Mesenchymal stem cell (in vitro differentiated cells and primary cell): ENCODE measurements at regions not wholly inside any gene's neighbourhood (a gene's known extent, or its start where the extent isn't known, plus 50 kb on each side); places are given as distances from the start of the nearest gene placed in this dataset.

Experiments
- DNase-seq: peaks from one replicate; pipeline ENCODE4 v3.0.0-alpha.2; 2013
- H2AFZ ChIP-seq: one replicate; pipeline ENCODE4 v1.6.1; 2013; ENCODE audit warnings: low read depth, mild to moderate bottlenecking, control low read depth, inconsistent platforms, low read length, moderate library complexity
- H2AK5ac ChIP-seq: 2 replicates; pipeline ENCODE4 v1.6.1; 2013; ENCODE audit warnings: low read length, moderate library complexity, mild to moderate bottlenecking, inconsistent platforms; ENCODE audit not compliant: severe bottlenecking
- H2BK120ac ChIP-seq: one replicate; pipeline ENCODE4 v1.6.1; 2013; ENCODE audit warnings: low read depth, mild to moderate bottlenecking, inconsistent platforms, low read length, moderate library complexity
- H2BK12ac ChIP-seq, 2 experiments: one replicate each; pipeline ENCODE4 v1.6.1; 2013; ENCODE audit warnings: inconsistent platforms in 2 of 2, low read length in 2 of 2, mild to moderate bottlenecking in 2 of 2, moderate library complexity in 2 of 2, control low read depth in 1 of 2
- H2BK15ac ChIP-seq: one replicate; pipeline ENCODE4 v1.6.1; 2013; ENCODE audit warnings: mild to moderate bottlenecking, low read depth, inconsistent platforms; ENCODE audit not compliant: poor library complexity, severe bottlenecking
- H2BK5ac ChIP-seq: 2 replicates; pipeline ENCODE4 v1.6.1; 2013; ENCODE audit warnings: low read depth, mild to moderate bottlenecking, low read length, control low read depth, inconsistent platforms; ENCODE audit not compliant: poor library complexity, severe bottlenecking
- H3K14ac ChIP-seq, 2 experiments: one replicate each; pipeline ENCODE4 v1.6.1; 2013; ENCODE audit warnings: inconsistent platforms in 2 of 2, low read length in 2 of 2, control low read depth in 1 of 2, mild to moderate bottlenecking in 1 of 2, moderate library complexity in 1 of 2
- H3K18ac ChIP-seq, 2 experiments: one replicate each; pipeline ENCODE4 v1.6.1; 2013; ENCODE audit warnings: inconsistent platforms in 2 of 2, low read length in 2 of 2, control low read depth in 1 of 2, low read depth in 1 of 2, mild to moderate bottlenecking in 1 of 2
- H3K23ac ChIP-seq, 2 experiments: one replicate each; pipeline ENCODE4 v1.6.1; 2013; ENCODE audit warnings: inconsistent platforms in 2 of 2, low read length in 2 of 2, mild to moderate bottlenecking in 2 of 2, moderate library complexity in 2 of 2, control low read depth in 1 of 2
- H3K27ac ChIP-seq: 2 replicates; pipeline ENCODE4 v1.5.1; 2013; ENCODE audit warnings: mild to moderate bottlenecking, moderate library complexity, low read length, control low read depth, inconsistent platforms; ENCODE audit not compliant: poor library complexity, severe bottlenecking
- H3K27me3 ChIP-seq, 2 experiments: 2 replicates each; pipeline versions ENCODE4 v1.6.1 to v1.7.0; 2013; ENCODE audit warnings: low read length in 2 of 2, mild to moderate bottlenecking in 2 of 2, moderate library complexity in 2 of 2, control low read depth in 1 of 2, inconsistent platforms in 1 of 2; ENCODE audit not compliant: control insufficient read depth in 1 of 2, insufficient read depth in 1 of 2
- H3K36me3 ChIP-seq, 2 experiments: 2 replicates each; pipeline versions ENCODE4 v1.6.1 to v1.7.0; 2013; ENCODE audit warnings: low read length in 2 of 2, control low read depth in 1 of 2, inconsistent platforms in 1 of 2, low read depth in 1 of 2, mild to moderate bottlenecking in 1 of 2; ENCODE audit not compliant: insufficient read depth in 2 of 2, control insufficient read depth in 1 of 2
- H3K4ac ChIP-seq, 2 experiments: one replicate each; pipeline ENCODE4 v1.6.1; 2013; ENCODE audit warnings: inconsistent platforms in 2 of 2, low read length in 2 of 2, mild to moderate bottlenecking in 2 of 2, moderate library complexity in 2 of 2, control low read depth in 1 of 2, low read depth in 1 of 2
- H3K4me1 ChIP-seq: 2 replicates; pipeline ENCODE4 v1.6.1; 2013; ENCODE audit warnings: low read depth, low read length, control low read depth; ENCODE audit not compliant: control insufficient read depth, insufficient read depth
- H3K4me2 ChIP-seq: 2 replicates; pipeline ENCODE4 v1.6.1; 2013; ENCODE audit warnings: low read length, mild to moderate bottlenecking, inconsistent platforms; ENCODE audit not compliant: poor library complexity, severe bottlenecking
- H3K4me3 ChIP-seq, 2 experiments: 2 replicates each; pipeline versions ENCODE4 v1.5.1 to v1.7.0; 2013; ENCODE audit warnings: low read length in 2 of 2, mild to moderate bottlenecking in 2 of 2, control low read depth in 1 of 2, low read depth in 1 of 2; ENCODE audit not compliant: insufficient read depth in 1 of 2
- H3K79me1 ChIP-seq: replicated peaks from 2 replicates; pipeline ENCODE4 v1.6.1; 2013; ENCODE audit warnings: mild to moderate bottlenecking, control low read depth, low read length, inconsistent platforms; ENCODE audit not compliant: poor library complexity, severe bottlenecking
- H3K9ac ChIP-seq: 2 replicates; pipeline ENCODE4 v1.7.0; 2013; ENCODE audit warnings: mild to moderate bottlenecking, low read length, moderate library complexity
- H3K9me3 ChIP-seq: 2 replicates; pipeline ENCODE4 v1.7.0; 2013; ENCODE audit warnings: mild to moderate bottlenecking, low read length; ENCODE audit not compliant: control insufficient read depth
- H4K8ac ChIP-seq: one replicate; pipeline ENCODE4 v1.6.1; 2013; ENCODE audit warnings: inconsistent platforms, mild to moderate bottlenecking, low read length, moderate library complexity
- H4K91ac ChIP-seq: one replicate; pipeline ENCODE4 v1.6.1; 2013; ENCODE audit warnings: mild to moderate bottlenecking, low read length, inconsistent platforms
- WGBS: methylation state at CpG from one replicate; pipeline ENCODE4 v1.1.7; 2013; ENCODE audit warnings: mixed read lengths; 5-methylcytosine and 5-hydroxymethylcytosine counted together

DNA sequence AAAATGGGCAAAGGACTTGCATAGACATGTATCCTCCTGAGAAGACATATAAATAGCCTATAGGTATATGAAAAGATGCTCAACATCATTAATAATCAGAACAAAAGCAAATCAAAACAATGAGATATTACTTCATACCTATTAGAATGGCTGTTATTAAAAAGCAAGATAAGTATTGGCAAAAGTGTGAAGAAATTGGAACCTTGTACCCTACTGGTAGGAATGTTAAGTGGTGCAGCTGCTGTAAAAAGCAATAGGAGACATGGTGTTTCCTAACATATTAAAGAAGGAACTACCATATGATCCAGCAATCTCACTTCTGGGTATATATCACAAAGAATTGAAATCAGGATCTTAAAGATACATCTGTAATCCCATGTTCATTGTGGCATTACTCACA lies 69.8 kb upstream of the PRR16 start:
- Histone ChIP-seq H3K27me3 (no peaks in the 10 kb centered on the region), H2BK12ac (no peak overlapping the region), H3K4me1 (no peaks in the 10 kb centered on the region), H4K91ac (no peak overlapping the region), H3K4me2 (no peak overlapping the region), H3K4ac (no peak overlapping the region), H3K27ac (no peak overlapping the region), H2AFZ (no peak overlapping the region), H2BK5ac (no peak overlapping the region), H3K9ac (no peak overlapping the region), H3K9me3 (peaks cover 12% of the 10 kb centered on the region), H3K14ac (no peak overlapping the region), H4K8ac (no peak overlapping the region), H2AK5ac (no peak overlapping the region), H3K79me1 (no peaks in the 10 kb centered on the region), H2BK120ac (no peak overlapping the region), H3K18ac (no peak overlapping the region), H3K23ac (no peak overlapping the region), H3K4me3 (no peak overlapping the region), H2BK15ac (no peak overlapping the region), H3K36me3 (no peaks in the 10 kb centered on the region)
- DNase-seq, result no peak

GRCh38 chr5:120396186-120396585 lies 67.9 kb upstream of the PRR16 start:
- no peak overlapping the region for H2BK15ac ChIP-seq
- peaks cover 28% of the 10 kb centered on the region for H3K9me3 ChIP-seq
- no peak overlapping the region for H2AFZ ChIP-seq
- H2BK12ac ChIP-seq, result no peak overlapping the region
- H3K4me3 ChIP-seq, result no peak overlapping the region
- H3K27me3 ChIP-seq, result no peaks in the 10 kb centered on the region
- H2BK120ac ChIP-seq, result no peak overlapping the region
- H3K9ac ChIP-seq, result peak overlapping the region; percentile 69
- no peaks in the 10 kb centered on the region for H3K4me1 ChIP-seq
- no peaks in the 10 kb centered on the region for H3K79me1 ChIP-seq
- no peak overlapping the region for H2AK5ac ChIP-seq
- no peak overlapping the region for H2BK5ac ChIP-seq
- H3K14ac ChIP-seq, result no peak overlapping the region
- H3K23ac ChIP-seq, result no peak overlapping the region
- no peak overlapping the region for H3K27ac ChIP-seq
- no peak overlapping the region for H4K91ac ChIP-seq
- DNase-seq, result peak; percentile 63
- H3K36me3 ChIP-seq, result peaks cover 0 to 3% of the 10 kb centered on the region in 2 experiments
- no peak overlapping the region for H3K18ac ChIP-seq
- H4K8ac ChIP-seq, result no peak overlapping the region
- no peak overlapping the region for H3K4me2 ChIP-seq
- no peak overlapping the region for H3K4ac ChIP-seq

GRCh38 chr5:120400356-120400755 lies 63.7 kb upstream of the PRR16 start:
- H3K9ac ChIP-seq, result no peak overlapping the region
- H3K4me1 ChIP-seq, result no peaks in the 10 kb centered on the region
- H2BK12ac ChIP-seq, result no peak overlapping the region
- no peak overlapping the region for H3K18ac ChIP-seq
- no peak overlapping the region for H2BK5ac ChIP-seq
- DNase-seq, result no peak
- no peak overlapping the region for H3K4ac ChIP-seq
- no peak overlapping the region for H4K8ac ChIP-seq
- H3K9me3 ChIP-seq, result peaks cover 28% of the 10 kb centered on the region
- no peaks in the 10 kb centered on the region for H3K27me3 ChIP-seq
- H3K4me2 ChIP-seq, result no peak overlapping the region
- no peak overlapping the region for H3K27ac ChIP-seq
- H3K79me1 ChIP-seq, result no peaks in the 10 kb centered on the region
- H3K23ac ChIP-seq, result no peak overlapping the region
- H3K4me3 ChIP-seq, result no peak overlapping the region
- no peak overlapping the region for H4K91ac ChIP-seq
- H2AK5ac ChIP-seq, result no peak overlapping the region
- WGBS, result 69% methylated on average over 1 of the region's 1 CpG
- H3K14ac ChIP-seq, result no peak overlapping the region
- H3K36me3 ChIP-seq, result peaks cover 0 to 3% of the 10 kb centered on the region in 2 experiments
- no peak overlapping the region for H2BK120ac ChIP-seq
- H2BK15ac ChIP-seq, result no peak overlapping the region
- H2AFZ ChIP-seq, result no peak overlapping the region

- no peak overlapping the region for H3K18ac ChIP-seq
- H3K27ac ChIP-seq, result no peak overlapping the region
- H2BK15ac ChIP-seq, result no peak overlapping the region
- WGBS, result no CpG with 5 or more reads among the region's 2 CpGs
- H2AK5ac ChIP-seq, result no peak overlapping the region
- no peaks in the 10 kb centered on the region for H3K79me1 ChIP-seq
- H3K27me3 ChIP-seq, result no peaks in the 10 kb centered on the region
- no peak overlapping the region for H3K4me3 ChIP-seq
- H3K14ac ChIP-seq, result no peak overlapping the region
- H3K4me2 ChIP-seq, result no peak overlapping the region
- H3K23ac ChIP-seq, result no peak overlapping the region
- H3K36me3 ChIP-seq, result peaks cover 0 to 6% of the 10 kb centered on the region in 2 experiments
- DNase-seq, result no peak
- no peak overlapping the region for H3K9ac ChIP-seq
- no peak overlapping the region for H2BK5ac ChIP-seq
- H3K4me1 ChIP-seq, result peaks cover 2% of the 10 kb centered on the region
- H4K91ac ChIP-seq, result no peak overlapping the region
- H3K4ac ChIP-seq, result no peak overlapping the region
- no peak overlapping the region for H2BK12ac ChIP-seq
- no peak overlapping the region for H2AFZ ChIP-seq
- H3K9me3 ChIP-seq, result peaks cover 28% of the 10 kb centered on the region
- H2BK120ac ChIP-seq, result no peak overlapping the region
- no peak overlapping the region for H4K8ac ChIP-seq
Measured at GRCh38 chr5:120402606-120403005, 61.5 kb upstream of the PRR16 start.
